CD4-positive, alpha-beta T cell (primary cell): ENCODE measurements at regions not wholly inside any gene's neighbourhood (a gene's known extent, or its start where the extent isn't known, plus 50 kb on each side); places are given as distances from the start of the nearest gene placed in this dataset.

Source experiments
- ATAC-seq: fragments of 200-7000 bp; cut with Tn5 transposase; one replicate; pipeline ENCODE4 v1.10.0; 2022; ENCODE audit warnings: mild to moderate bottlenecking; ENCODE audit not compliant: poor library complexity
- CTCF ChIA-PET: fragments of 350-600 bp; sonication (Branson Sonifier 250); formaldehyde crosslinking; loops from one replicate; lab custom pipeline; 2021; ENCODE audit warnings: antibody characterized with exemption, inconsistent platforms; lab: Charles Lee
- POLR2A ChIA-PET: fragments of 350-600 bp; sonication (Branson Sonifier 250); formaldehyde crosslinking; loops from one replicate; lab custom pipeline; 2021; ENCODE audit warnings: antibody characterized with exemption, inconsistent platforms; lab: Charles Lee
- DNase-seq, 14 experiments: peaks; one replicate each; pipeline ENCODE4 v3.0.0-alpha.2; 2013 to 2020; ENCODE audit warnings: mixed read lengths in 2 of 14
- H3K27ac ChIP-seq, 2 donors: one replicate each; pipeline versions ENCODE4 v1.5.1 to v1.7.0; 2013; ENCODE audit warnings: low read length in 2 of 2, low read depth in 1 of 2, mild to moderate bottlenecking in 1 of 2
- H3K27me3 ChIP-seq, 2 experiments: 1 replicate in 1 of 2; 2 replicates in 1 of 2; pipeline versions ENCODE4 v1.6.1 to v1.7.0; 2013; ENCODE audit warnings: low read length in 2 of 2, control low read depth in 1 of 2, mild to moderate bottlenecking in 1 of 2, moderate library complexity in 1 of 2; ENCODE audit not compliant: insufficient read depth in 2 of 2, control insufficient read depth in 1 of 2
- H3K36me3 ChIP-seq: one replicate; pipeline ENCODE4 v1.6.1; 2013; ENCODE audit warnings: low read length, control low read depth; ENCODE audit not compliant: insufficient read depth
- H3K4me1 ChIP-seq: one replicate; pipeline ENCODE4 v1.6.1; 2013; ENCODE audit warnings: low read length, control low read depth; ENCODE audit not compliant: insufficient read depth
- H3K4me3 ChIP-seq: one replicate; pipeline ENCODE4 v1.5.1; 2013; ENCODE audit warnings: mild to moderate bottlenecking, low read length, moderate library complexity
- H3K9me3 ChIP-seq, 2 experiments: 1 replicate in 1 of 2; 2 replicates in 1 of 2; pipeline versions ENCODE4 v1.6.1 to v1.7.0; 2013; ENCODE audit warnings: low read length in 2 of 2, mild to moderate bottlenecking in 2 of 2, control low read depth in 1 of 2, moderate library complexity in 1 of 2; ENCODE audit not compliant: control insufficient read depth in 1 of 2, insufficient read depth in 1 of 2
- H3K27ac Mint-ChIP-seq: one replicate; pipeline ENCODE4 v1.8.0; 2020; ENCODE audit warnings: mixed read lengths
- H3K27me3 Mint-ChIP-seq: one replicate; pipeline ENCODE4 v1.8.0; 2021; ENCODE audit warnings: mixed read lengths
- H3K36me3 Mint-ChIP-seq: one replicate; pipeline ENCODE4 v1.8.0; 2021; ENCODE audit warnings: low read depth, mixed read lengths
- H3K4me1 Mint-ChIP-seq: one replicate; pipeline ENCODE4 v1.8.0; 2021; ENCODE audit warnings: low read depth, mixed read lengths
- H3K4me3 Mint-ChIP-seq: one replicate; pipeline ENCODE4 v1.8.0; 2020; ENCODE audit warnings: mild to moderate bottlenecking, mixed read lengths
- H3K9me3 Mint-ChIP-seq: one replicate; pipeline ENCODE4 v1.8.0; 2020; ENCODE audit warnings: mixed read lengths
- CTCF ChIP-seq: fragments of 200-600 bp; IDR thresholded peaks from one replicate; pipeline ENCODE4 v1.8.0; 2022; ENCODE audit warnings: antibody characterized with exemption, mild to moderate bottlenecking
- intact Hi-C, 2 experiments: fragments of 100-400 bp; cut with DNase I in 1 of 2; cut with micrococcal nuclease in 1 of 2; formaldehyde crosslinking; loops; one replicate each; pipeline versions ENCODE4 v1.15.1 to v1.9.0; 2023 to 2025; cut with DNase I, micrococcal nuclease

- intact Hi-C loops, result no loop called here
- no peaks in the 10 kb centered on the region for H3K36me3 Mint-ChIP-seq
- no peak overlapping the region for H3K4me3 Mint-ChIP-seq
- DNase-seq (no peak), ATAC-seq (no peak)
- no peak for TF ChIP-seq CTCF
- CTCF ChIA-PET, result no interaction called here
- no peaks in the 10 kb centered on the region for H3K36me3 ChIP-seq
- no peaks in the 10 kb centered on the region for H3K27me3 Mint-ChIP-seq
- H3K9me3 Mint-ChIP-seq, result no peaks in the 10 kb centered on the region
- no peaks in the 10 kb centered on the region for H3K27me3 ChIP-seq
- no peak overlapping the region for H3K27ac ChIP-seq
- H3K4me1 ChIP-seq, result no peaks in the 10 kb centered on the region
- peaks cover 13% of the 10 kb centered on the region for H3K4me1 Mint-ChIP-seq
- H3K27ac Mint-ChIP-seq, result no peak overlapping the region
- H3K9me3 ChIP-seq, result no peaks in the 10 kb centered on the region
- POLR2A ChIA-PET, result interaction anchor here (2.2 kb wide), 1 partner anchor 186 kb away, joined by 4 read pairs; the partner anchor contains the start of gene DUSP6
- H3K4me3 ChIP-seq, result no peak overlapping the region
These were observed 186.2 kb downstream of the DUSP6 start for GRCh38 chr12:89166121-89166520.

- Histone ChIP-seq H3K36me3 (no peaks in the 10 kb centered on the region), H3K27me3 (no peaks in the 10 kb centered on the region), H3K27ac (no peak overlapping the region), H3K4me1 (no peaks in the 10 kb centered on the region), H3K9me3 (no peaks in the 10 kb centered on the region), H3K4me3 (no peak overlapping the region)
- no peaks in the 10 kb centered on the region for H3K9me3 Mint-ChIP-seq
- no peaks in the 10 kb centered on the region for H3K36me3 Mint-ChIP-seq
- TF ChIP-seq CTCF, result no peak
- no peak overlapping the region for H3K4me3 Mint-ChIP-seq
- no peak overlapping the region for H3K27ac Mint-ChIP-seq
- CTCF ChIA-PET, result no interaction called here
- intact Hi-C loops, result no loop called here
- no peaks in the 10 kb centered on the region for H3K27me3 Mint-ChIP-seq
- no peak for ATAC-seq
- DNase-seq, result no peak
- peaks cover 13% of the 10 kb centered on the region for H3K4me1 Mint-ChIP-seq
- POLR2A ChIA-PET, result interaction anchor here (2.2 kb wide), 1 partner anchor 187 kb away, joined by 4 read pairs; the partner anchor contains the start of gene DUSP6
These were observed 186.6 kb downstream of the DUSP6 start for GRCh38 chr12:89165703-89166102.

- ChIA-PET POLR2A (no interaction called here), CTCF (no interaction called here)
- no peaks in the 10 kb centered on the region for H3K27me3 Mint-ChIP-seq
- no peak overlapping the region for H3K27ac ChIP-seq
- intact Hi-C loops, result no loop called here
- no peak for DNase-seq
- H3K9me3 Mint-ChIP-seq, result no peaks in the 10 kb centered on the region
- H3K4me1 Mint-ChIP-seq, result peaks cover 13% of the 10 kb centered on the region
- no peaks in the 10 kb centered on the region for H3K36me3 Mint-ChIP-seq
- no peak for ATAC-seq
- no peak overlapping the region for H3K4me3 ChIP-seq
- H3K9me3 ChIP-seq, result no peaks in the 10 kb centered on the region
- H3K27ac Mint-ChIP-seq, result no peak overlapping the region
- H3K4me1 ChIP-seq, result no peaks in the 10 kb centered on the region
- H3K27me3 ChIP-seq, result no peaks in the 10 kb centered on the region
- TF ChIP-seq CTCF, result no peak
- no peaks in the 10 kb centered on the region for H3K36me3 ChIP-seq
- H3K4me3 Mint-ChIP-seq, result no peak overlapping the region
These were observed 188.4 kb downstream of the DUSP6 start for GRCh38 chr12:89163918-89164317.
